ENCODE measurements at regions not wholly inside any gene's neighbourhood (a gene's known extent, or its start where the extent isn't known, plus 50 kb on each side); places are given as distances from the start of the nearest gene placed in this dataset.
A peak's percentile ranks its signal among the peaks of the same experiment; 100 is the strongest.

GRCh38 chr2:237150186-237150585, 64.5 kb downstream of the COPS8 start:
- no peak for ATAC-seq

GRCh38 chr2:237150831-237151375, 65.2 kb downstream of the COPS8 start:
- ATAC-seq: no peak

GRCh38 chr2:237152361-237152760, 66.7 kb downstream of the COPS8 start:
- no peak for ATAC-seq

GRCh38 chr2:237153181-237153580, 67.5 kb downstream of the COPS8 start:
- ATAC-seq: no peak

- no peak for ATAC-seq
Measured at GRCh38 chr2:237154082-237154638, 68.5 kb downstream of the COPS8 start.

- peak; percentile 11 to 44 for ATAC-seq
Measured at GRCh38 chr2:237154884-237155851, 69.5 kb downstream of the COPS8 start.

- peak; percentile 59 to 75 for ATAC-seq
Measured at GRCh38 chr2:237156031-237156856, 70.6 kb downstream of the COPS8 start.

GRCh38 chr2:237156857-237157779, 71.4 kb downstream of the COPS8 start:
- ATAC-seq: no peak

GRCh38 chr2:237157780-237158102, 72.1 kb downstream of the COPS8 start:
- no peak for ATAC-seq

- no peak for ATAC-seq
Measured at GRCh38 chr2:237158194-237158593, 72.5 kb downstream of the COPS8 start.

GRCh38 chr2:237159006-237159911, 73.6 kb downstream of the COPS8 start:
- no peak for ATAC-seq

GRCh38 chr2:237160271-237160919, 74.7 kb downstream of the COPS8 start:
- ATAC-seq: no peak

GRCh38 chr2:237161189-237161588, 75.5 kb downstream of the COPS8 start:
- ATAC-seq: no peak

GRCh38 chr2:237162959-237163358, 77.3 kb downstream of the COPS8 start:
- ATAC-seq: no peak

GRCh38 chr2:237164474-237165042, 78.9 kb downstream of the COPS8 start:
- ATAC-seq: no peak

- ATAC-seq: no peak
Measured at GRCh38 chr2:237165405-237166276, 80.0 kb downstream of the COPS8 start.

- no peak for ATAC-seq
Measured at GRCh38 chr2:237167038-237167437, 81.3 kb downstream of the COPS8 start.

- no peak for ATAC-seq
Measured at GRCh38 chr2:237167934-237168333, 82.2 kb downstream of the COPS8 start.

GRCh38 chr2:237170020-237170419, 84.3 kb downstream of the COPS8 start:
- ATAC-seq: no peak
